IMR-90 (cell line): ENCODE measurements at regions not wholly inside any gene's neighbourhood (a gene's known extent, or its start where the extent isn't known, plus 50 kb on each side); places are given as distances from the start of the nearest gene placed in this dataset.

ENCODE experiments used
- ATAC-seq: fragments of 200-7000 bp; cut with Tn5 transposase; 2 replicates; pipeline ENCODE4 v1.9.1; 2020; ENCODE audit warnings: low read depth, mild to moderate bottlenecking, moderate library complexity
- BruUV-seq: library from RNA; stranded (reverse); fragments of 400-500 nt; replicated peaks from 2 replicates; lab custom pipeline; 2021; lab: Mats Ljungman, UMichigan
- CTCF ChIA-PET: fragments of 300-600 bp; formaldehyde crosslinking; extraction: SDS; loops from one replicate; lab custom pipeline; 2021; ENCODE audit warnings: antibody characterized with exemption; lab: Yijun Ruan, JAX
- POLR2A ChIA-PET: fragments of 300-600 bp; sonication (Branson Sonifier 250); formaldehyde crosslinking; loops from one replicate; lab custom pipeline; 2022; ENCODE audit warnings: antibody characterized with exemption; ENCODE audit not compliant: unreplicated experiment; lab: Charles Lee
- DNase-seq: peaks from one replicate; pipeline ENCODE4 v3.0.0; 2013
- H2AFZ ChIP-seq: replicated peaks from 2 replicates; pipeline ENCODE3; 2013; ENCODE audit warnings: low read length, mild to moderate bottlenecking; ENCODE audit not compliant: poor library complexity
- H2AK5ac ChIP-seq: 2 replicates; pipeline ENCODE4 v1.6.1; 2013; ENCODE audit warnings: low read depth, low read length, inconsistent platforms
- H2AK9ac ChIP-seq: replicated peaks from 2 replicates; pipeline ENCODE3; 2013; ENCODE audit warnings: mild to moderate bottlenecking, low read depth, low read length, moderate library complexity; ENCODE audit not compliant: poor library complexity
- H2BK120ac ChIP-seq: 2 replicates; pipeline ENCODE4 v1.6.1; 2013; ENCODE audit warnings: low read depth, low read length, inconsistent platforms
- H2BK15ac ChIP-seq: 3 replicates; pipeline ENCODE4 v1.6.1; 2013; ENCODE audit warnings: low read depth, low read length, inconsistent platforms
- H2BK20ac ChIP-seq: 2 replicates; pipeline ENCODE4 v1.6.1; 2013; ENCODE audit warnings: low read depth, mild to moderate bottlenecking, inconsistent platforms, low read length, moderate library complexity
- H2BK5ac ChIP-seq: 2 replicates; pipeline ENCODE4 v1.6.1; 2013; ENCODE audit warnings: mild to moderate bottlenecking, low read depth, low read length, inconsistent platforms; ENCODE audit not compliant: poor library complexity, severe bottlenecking
- H3K14ac ChIP-seq: replicated peaks from 2 replicates; pipeline ENCODE4 v1.6.1; 2013; ENCODE audit warnings: low read depth, low read length, inconsistent platforms
- H3K18ac ChIP-seq: 2 replicates; pipeline ENCODE4 v1.6.1; 2013; ENCODE audit warnings: low read depth, low read length, control low read depth
- H3K23ac ChIP-seq: 2 replicates; pipeline ENCODE4 v1.6.1; 2013; ENCODE audit warnings: low read depth, low read length, inconsistent platforms
- H3K27ac ChIP-seq: 2 replicates; pipeline ENCODE4 v1.5.1; 2013; ENCODE audit warnings: mild to moderate bottlenecking, control low read depth, low read length; ENCODE audit not compliant: insufficient read depth
- H3K27me3 ChIP-seq: 2 replicates; pipeline ENCODE4 v1.6.1; 2013; ENCODE audit warnings: low read length; ENCODE audit not compliant: control insufficient read depth, insufficient read depth
- H3K36me3 ChIP-seq: 2 replicates; pipeline ENCODE4 v1.6.1; 2013; ENCODE audit warnings: low read length, mixed read lengths; ENCODE audit not compliant: control insufficient read depth, insufficient read depth
- H3K4ac ChIP-seq: 2 replicates; pipeline ENCODE4 v1.6.1; 2013; ENCODE audit warnings: low read depth, low read length, inconsistent platforms
- H3K4me1 ChIP-seq: 2 replicates; pipeline ENCODE4 v1.6.1; 2013; ENCODE audit warnings: low read length, mixed read lengths; ENCODE audit not compliant: control insufficient read depth, insufficient read depth
- H3K4me2 ChIP-seq: 2 replicates; pipeline ENCODE4 v1.6.1; 2013; ENCODE audit warnings: low read depth, mild to moderate bottlenecking, control low read depth, low read length, moderate library complexity
- H3K4me3 ChIP-seq: 2 replicates; pipeline ENCODE4 v1.5.1; 2013; ENCODE audit warnings: low read depth, mild to moderate bottlenecking, control low read depth, low read length, moderate library complexity; ENCODE audit not compliant: insufficient read depth
- H3K56ac ChIP-seq: 2 replicates; pipeline ENCODE4 v1.6.1; 2013; ENCODE audit warnings: low read length, inconsistent platforms; ENCODE audit not compliant: insufficient read depth; ENCODE audit errors: extremely low read depth
- H3K79me1 ChIP-seq, 2 experiments: 2 replicates each; pipeline ENCODE4 v1.6.1; 2013; ENCODE audit warnings: low read length in 2 of 2, inconsistent platforms in 1 of 2, low read depth in 1 of 2
- H3K9ac ChIP-seq: 2 replicates; pipeline ENCODE4 v1.6.1; 2013; ENCODE audit warnings: low read depth, low read length, control low read depth
- H3K9me1 ChIP-seq: 2 replicates; pipeline ENCODE4 v1.6.1; 2013; ENCODE audit warnings: low read length, inconsistent platforms; ENCODE audit not compliant: insufficient read depth
- H3K9me3 ChIP-seq: 2 replicates; pipeline ENCODE4 v1.6.1; 2013; ENCODE audit warnings: low read length; ENCODE audit not compliant: control insufficient read depth, insufficient read depth
- H4K20me1 ChIP-seq: 2 replicates; pipeline ENCODE4 v1.6.1; 2013; ENCODE audit warnings: low read length, inconsistent platforms; ENCODE audit not compliant: insufficient read depth
- H4K5ac ChIP-seq: 2 replicates; pipeline ENCODE4 v1.6.1; 2013; ENCODE audit warnings: mild to moderate bottlenecking, low read depth, low read length, control low read depth
- H4K8ac ChIP-seq, 2 experiments: 2 replicates each; pipeline ENCODE4 v1.6.1; 2013; ENCODE audit warnings: low read depth in 2 of 2, low read length in 2 of 2, control low read depth in 1 of 2, inconsistent platforms in 1 of 2
- H4K91ac ChIP-seq: 2 replicates; pipeline ENCODE4 v1.6.1; 2013; ENCODE audit warnings: low read depth, low read length, inconsistent platforms; ENCODE audit not compliant: insufficient read depth
- MXI1 ChIP-seq: IDR thresholded peaks from 2 replicates; pipeline ENCODE4 v1.6.1; 2012; ENCODE audit warnings: low read depth, mild to moderate bottlenecking, low read length, moderate library complexity, borderline replicate concordance
- RAD21 ChIP-seq: IDR thresholded peaks from 2 replicates; pipeline ENCODE4 v1.6.1; 2012; ENCODE audit warnings: low read length, improper control_type of control experiment
- WGBS, 2 experiments: methylation state at CpG; one replicate each; pipeline versions ENCODE4 v1.1.5 to v1.1.7; 2013; ENCODE audit warnings: missing lambda C conversion rate in 2 of 2; ENCODE audit not compliant: insufficient read length in 1 of 2; ENCODE audit errors: extremely low coverage in 2 of 2; 5-methylcytosine and 5-hydroxymethylcytosine counted together
- dilution Hi-C: fragments of 300-500 bp; cut with HindIII; formaldehyde crosslinking; loops from one replicate; pipeline ENCODE4 v1.14.3; 2018; ENCODE audit warnings: low sequenced_read_pairs; ENCODE audit not compliant: unreplicated experiment
- in situ Hi-C: fragments of 300-500 bp; cut with MboI; formaldehyde crosslinking; loops from 3 replicates; pipeline ENCODE4 v1.14.3; 2019; ENCODE audit warnings: low sequenced_read_pairs, inconsistent platforms, mixed read lengths
- intact Hi-C: fragments of 100-400 bp; cut with micrococcal nuclease; formaldehyde crosslinking; loops from 2 replicates; pipeline ENCODE4 v1.10.0; 2022

GRCh38 chr6:98653179-98653578, 181.2 kb upstream of the POU3F2 start:
- Histone ChIP-seq H3K9me1 (no peaks in the 10 kb centered on the region), H3K79me1 (no peaks in the 10 kb centered on the region), H2AK5ac (no peak overlapping the region), H3K9ac (no peak overlapping the region), H2BK5ac (no peak overlapping the region), H4K20me1 (no peaks in the 10 kb centered on the region), H4K8ac (no peak overlapping the region), H2AK9ac (no peak overlapping the region), H3K4me3 (no peak overlapping the region), H3K27me3 (no peaks in the 10 kb centered on the region), H4K91ac (no peak overlapping the region), H2BK15ac (no peak overlapping the region), H3K14ac (no peak overlapping the region), H3K4me1 (no peaks in the 10 kb centered on the region), H3K23ac (no peak overlapping the region), H4K5ac (no peak overlapping the region), H3K27ac (no peak overlapping the region), H2BK20ac (no peak overlapping the region), H3K4ac (no peak overlapping the region), H3K56ac (no peak overlapping the region), H2AFZ (no peak overlapping the region), H3K18ac (no peak overlapping the region), H3K36me3 (no peaks in the 10 kb centered on the region), H2BK120ac (no peak overlapping the region), H3K9me3 (no peaks in the 10 kb centered on the region), H3K4me2 (no peak overlapping the region)
- in situ Hi-C loops (no loop called here), dilution Hi-C loops (no loop called here), intact Hi-C loops (no loop called here)
- BruUV-seq, result no TSS peak
- WGBS, 2 experiments, result 20% methylated on average over 1 of the region's 2 CpGs; no CpG with 5 or more reads in 1 of the 2 experiments
- DNase-seq (no peak), ATAC-seq (no peak)
- CTCF ChIA-PET, result no interaction called here
- POLR2A ChIA-PET, result no interaction called here
- TF ChIP-seq MXI1 (no peak), RAD21 (no peak)
